ENCODE measurements at regions not wholly inside any gene's neighbourhood (a gene's known extent, or its start where the extent isn't known, plus 50 kb on each side); places are given as distances from the start of the nearest gene placed in this dataset.

DNA sequence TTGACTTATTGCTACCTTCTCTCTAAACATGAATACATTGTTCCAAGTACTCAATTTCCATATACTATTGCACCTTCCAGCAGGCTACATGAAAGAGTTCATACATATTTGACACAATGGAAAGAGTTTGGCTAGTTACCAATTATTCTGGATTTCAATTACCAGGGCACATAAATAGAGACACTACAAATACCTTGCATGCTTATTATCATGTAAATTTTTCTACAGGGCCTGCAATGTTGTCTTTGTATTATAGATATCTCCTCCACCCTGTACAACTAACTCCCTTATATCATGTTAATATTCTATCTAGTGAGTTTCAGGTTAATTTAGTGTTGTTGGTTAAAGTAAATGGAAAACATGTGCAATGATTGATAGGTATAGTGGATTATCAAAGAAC lies 540.7 kb upstream of the SLITRK5 start:
- TF ChIP-seq EP300 (IDR thresholded peaks at IDR 0.05; ENCODE audit: borderline replicate concordance), result no peak
- TF ChIP-seq TCF12 (IDR thresholded peaks at IDR 0.05; ENCODE audit: low read depth), result no peak
- no peak for TF ChIP-seq ZBTB7A (IDR thresholded peaks at IDR 0.05; ENCODE audit: low read depth)
- no peak for TF ChIP-seq TAF1 (IDR thresholded peaks at IDR 0.05; ENCODE audit: low read depth)
- TF ChIP-seq RAD21 (IDR thresholded peaks at IDR 0.05; ENCODE audit: low read depth), result no peak
- TF ChIP-seq TEAD4 (IDR thresholded peaks at IDR 0.05), result no peak
- no peak for TF ChIP-seq YY1 (IDR thresholded peaks at IDR 0.05; ENCODE audit: low read depth)
- TF ChIP-seq, protein P1, sequence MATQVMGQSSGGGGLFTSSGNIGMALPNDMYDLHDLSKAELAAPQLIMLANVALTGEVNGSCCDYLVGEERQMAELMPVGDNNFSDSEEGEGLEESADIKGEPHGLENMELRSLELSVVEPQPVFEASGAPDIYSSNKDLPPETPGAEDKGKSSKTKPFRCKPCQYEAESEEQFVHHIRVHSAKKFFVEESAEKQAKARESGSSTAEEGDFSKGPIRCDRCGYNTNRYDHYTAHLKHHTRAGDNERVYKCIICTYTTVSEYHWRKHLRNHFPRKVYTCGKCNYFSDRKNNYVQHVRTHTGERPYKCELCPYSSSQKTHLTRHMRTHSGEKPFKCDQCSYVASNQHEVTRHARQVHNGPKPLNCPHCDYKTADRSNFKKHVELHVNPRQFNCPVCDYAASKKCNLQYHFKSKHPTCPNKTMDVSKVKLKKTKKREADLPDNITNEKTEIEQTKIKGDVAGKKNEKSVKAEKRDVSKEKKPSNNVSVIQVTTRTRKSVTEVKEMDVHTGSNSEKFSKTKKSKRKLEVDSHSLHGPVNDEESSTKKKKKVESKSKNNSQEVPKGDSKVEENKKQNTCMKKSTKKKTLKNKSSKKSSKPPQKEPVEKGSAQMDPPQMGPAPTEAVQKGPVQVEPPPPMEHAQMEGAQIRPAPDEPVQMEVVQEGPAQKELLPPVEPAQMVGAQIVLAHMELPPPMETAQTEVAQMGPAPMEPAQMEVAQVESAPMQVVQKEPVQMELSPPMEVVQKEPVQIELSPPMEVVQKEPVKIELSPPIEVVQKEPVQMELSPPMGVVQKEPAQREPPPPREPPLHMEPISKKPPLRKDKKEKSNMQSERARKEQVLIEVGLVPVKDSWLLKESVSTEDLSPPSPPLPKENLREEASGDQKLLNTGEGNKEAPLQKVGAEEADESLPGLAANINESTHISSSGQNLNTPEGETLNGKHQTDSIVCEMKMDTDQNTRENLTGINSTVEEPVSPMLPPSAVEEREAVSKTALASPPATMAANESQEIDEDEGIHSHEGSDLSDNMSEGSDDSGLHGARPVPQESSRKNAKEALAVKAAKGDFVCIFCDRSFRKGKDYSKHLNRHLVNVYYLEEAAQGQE (IDR thresholded peaks at IDR 0.05; ENCODE audit: low read depth), result no peak
- TF ChIP-seq CEBPB (IDR thresholded peaks at IDR 0.05), result no peak
- TF ChIP-seq CREB1 (IDR thresholded peaks at IDR 0.05; ENCODE audit: low read depth), result no peak
- TF ChIP-seq, protein P2, sequence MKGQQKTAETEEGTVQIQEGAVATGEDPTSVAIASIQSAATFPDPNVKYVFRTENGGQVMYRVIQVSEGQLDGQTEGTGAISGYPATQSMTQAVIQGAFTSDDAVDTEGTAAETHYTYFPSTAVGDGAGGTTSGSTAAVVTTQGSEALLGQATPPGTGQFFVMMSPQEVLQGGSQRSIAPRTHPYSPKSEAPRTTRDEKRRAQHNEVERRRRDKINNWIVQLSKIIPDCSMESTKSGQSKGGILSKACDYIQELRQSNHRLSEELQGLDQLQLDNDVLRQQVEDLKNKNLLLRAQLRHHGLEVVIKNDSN (IDR thresholded peaks at IDR 0.05), result no peak

Measured in Ishikawa (cell line).